HTR-8/SVneo (cell line): ENCODE measurements at regions not wholly inside any gene's neighbourhood (a gene's known extent, or its start where the extent isn't known, plus 50 kb on each side); places are given as distances from the start of the nearest gene placed in this dataset.
"Not testable (repeated sequence)": the region's sequence is repeated elsewhere in the genome, so short reads cannot be mapped to it uniquely, and the experiment has no call there.

Experiments
- DNase-seq: peaks from one replicate; pipeline ENCODE4 v3.0.0; 2011; ENCODE audit warnings: low spot score, mixed read lengths; ENCODE audit not compliant: insufficient read length
- FAIRE-seq: peaks from 2 replicates; lab custom pipeline; 2011; peaks lifted over from hg19 to GRCh38; lab: Jason Lieb, UNC

DNA sequence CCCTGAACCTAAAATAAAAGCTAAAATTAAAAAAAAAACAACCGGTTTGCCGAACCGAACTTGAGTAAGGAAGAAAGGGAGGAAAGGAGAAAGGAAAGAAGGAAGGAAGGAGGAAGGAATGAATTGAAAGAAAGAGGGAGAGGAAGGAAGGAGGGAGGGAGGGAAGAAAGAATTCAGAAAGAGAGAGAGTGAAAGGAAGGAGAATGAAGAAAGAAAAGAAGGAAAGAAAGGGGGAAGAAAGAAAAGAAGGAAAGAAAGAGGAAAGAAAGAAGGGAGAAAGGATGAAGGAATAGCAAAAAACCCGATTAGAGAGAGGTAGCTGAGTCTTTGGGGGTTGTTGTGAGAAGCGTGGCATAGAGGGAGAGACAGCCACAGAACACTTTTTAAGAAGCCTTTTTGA is 121.4 kb downstream of the FGF18 start:
- FAIRE-seq (no peak), DNase-seq (no peak)

DNA sequence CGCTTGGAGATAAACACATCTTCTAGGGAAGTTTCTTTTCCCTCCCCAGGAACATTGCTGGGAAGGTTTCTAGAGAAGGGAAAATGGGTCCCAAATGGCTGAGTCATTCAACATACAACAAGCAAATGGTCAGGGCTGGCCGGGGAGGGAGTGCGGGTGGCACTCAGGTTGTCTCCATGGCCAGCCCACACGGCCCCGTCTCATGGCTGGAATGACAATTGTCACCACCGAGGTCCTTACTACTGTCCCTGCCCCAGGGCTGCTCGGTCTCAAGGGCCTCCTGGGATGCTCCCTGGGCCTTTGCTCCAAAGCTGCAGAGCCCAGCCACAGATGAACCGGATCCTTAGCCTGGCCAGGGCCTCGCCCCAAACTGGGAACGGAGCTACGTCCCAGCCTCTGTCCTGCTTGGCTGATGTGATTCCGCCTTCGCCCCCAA is 121.9 kb downstream of the FGF18 start:
- DNase-seq (no peak), FAIRE-seq (no peak)

DNA sequence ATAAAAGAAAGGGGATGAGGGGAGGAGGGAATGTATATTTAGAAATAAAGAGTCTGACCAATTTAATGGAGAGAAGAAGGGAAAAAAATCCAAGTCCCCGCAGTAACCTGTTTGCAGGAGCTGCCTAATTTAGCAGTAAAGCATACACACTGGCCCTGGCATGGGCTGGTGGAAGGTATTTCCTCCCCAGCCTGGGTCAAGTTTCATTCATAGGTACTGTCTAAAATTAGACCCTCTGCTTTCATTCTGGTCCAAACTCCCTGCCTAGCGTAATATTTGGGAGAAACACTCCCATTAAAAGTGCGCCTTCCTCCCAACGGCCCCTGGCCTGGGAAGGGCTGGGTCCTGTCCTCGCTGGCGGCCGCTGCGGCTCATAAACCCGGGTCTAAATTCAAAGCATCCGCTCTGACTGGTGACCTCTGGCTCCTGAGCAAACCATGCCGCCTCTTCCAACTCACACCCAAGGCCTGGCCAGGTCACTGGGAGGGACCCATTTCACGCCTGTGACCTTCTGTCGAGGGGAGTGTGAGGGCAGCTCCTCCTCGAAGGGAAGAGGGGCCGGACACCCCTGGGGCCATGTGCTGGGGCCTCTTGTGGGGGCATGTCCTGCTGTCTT is 123.2 kb downstream of the FGF18 start:
- FAIRE-seq (no peak), DNase-seq (no peak)

DNA sequence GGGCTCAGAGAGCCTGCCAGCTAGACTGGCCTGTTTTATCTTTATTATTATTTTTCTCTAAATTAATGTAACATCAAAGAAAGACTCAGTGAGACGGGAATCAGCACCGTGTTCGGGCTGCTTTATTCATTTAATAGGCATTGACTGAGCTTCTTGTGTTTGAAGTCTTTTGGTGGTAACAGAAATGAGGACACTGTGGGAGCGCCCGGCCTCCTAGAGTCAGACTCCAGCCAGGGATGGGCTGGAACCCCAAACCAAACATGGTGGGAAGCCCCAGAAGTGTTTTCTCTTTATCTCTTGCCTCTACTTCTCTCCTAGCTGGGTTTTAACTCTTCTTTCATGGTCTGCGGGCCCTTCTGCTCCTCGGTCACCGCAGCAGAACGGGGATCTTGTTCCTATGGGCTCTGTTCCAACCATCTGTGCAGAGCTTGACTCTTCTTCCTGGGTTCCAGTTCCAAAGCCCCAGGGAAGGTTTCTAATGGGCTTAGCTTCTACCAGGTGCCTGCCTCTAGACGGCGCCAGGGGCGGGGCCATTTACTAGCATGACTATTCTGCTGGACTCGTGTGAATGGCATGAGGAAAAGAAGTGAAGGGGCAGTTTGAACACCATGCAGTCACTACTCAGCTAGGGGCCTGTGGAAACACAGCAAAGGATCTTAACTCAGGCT is 123.8 kb downstream of the FGF18 start:
- DNase-seq (no peak), FAIRE-seq (no peak)

DNA sequence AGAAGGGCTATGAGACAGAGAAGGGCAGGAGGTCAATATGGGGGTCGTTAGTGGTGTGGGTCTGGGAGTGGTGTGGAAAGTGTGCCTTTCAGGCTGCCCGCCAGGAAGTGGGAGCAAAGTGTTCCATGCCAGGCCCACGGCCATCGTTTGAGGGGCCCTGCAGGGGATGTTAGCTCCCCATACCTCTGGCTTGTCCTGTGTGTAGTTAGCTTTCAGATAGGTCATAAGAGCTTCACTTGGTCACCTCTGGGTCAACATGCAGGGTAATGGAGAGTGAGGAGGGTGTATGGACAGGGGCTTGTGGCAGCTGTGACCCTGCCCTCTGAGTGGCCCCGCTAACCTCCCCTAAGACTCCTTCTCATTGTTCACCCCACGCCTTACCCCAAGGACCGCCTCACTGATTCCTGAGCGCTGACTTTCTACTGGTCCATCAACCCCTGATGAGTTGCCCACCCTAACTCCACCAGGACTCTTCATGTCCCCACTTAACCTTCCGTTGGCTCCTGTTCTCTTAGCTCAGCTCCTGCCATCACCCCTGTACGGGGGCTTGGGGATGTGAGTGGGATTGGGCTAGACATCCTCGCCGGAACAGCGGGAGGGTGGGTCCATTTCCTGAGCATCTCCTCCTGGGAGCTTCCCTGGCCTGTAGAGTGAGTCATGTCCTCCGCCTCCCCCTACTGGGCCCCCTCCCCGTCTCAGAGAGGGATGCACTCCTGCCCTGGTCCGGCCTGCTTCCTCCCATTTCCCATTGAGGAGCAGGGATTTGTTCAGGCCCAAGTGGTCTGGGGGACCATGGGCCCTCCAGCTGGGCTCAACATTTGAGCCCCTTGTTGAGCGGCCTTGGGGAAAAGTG is 125.7 kb downstream of the FGF18 start:
- DNase-seq, result no peak
- FAIRE-seq, result no peak

DNA sequence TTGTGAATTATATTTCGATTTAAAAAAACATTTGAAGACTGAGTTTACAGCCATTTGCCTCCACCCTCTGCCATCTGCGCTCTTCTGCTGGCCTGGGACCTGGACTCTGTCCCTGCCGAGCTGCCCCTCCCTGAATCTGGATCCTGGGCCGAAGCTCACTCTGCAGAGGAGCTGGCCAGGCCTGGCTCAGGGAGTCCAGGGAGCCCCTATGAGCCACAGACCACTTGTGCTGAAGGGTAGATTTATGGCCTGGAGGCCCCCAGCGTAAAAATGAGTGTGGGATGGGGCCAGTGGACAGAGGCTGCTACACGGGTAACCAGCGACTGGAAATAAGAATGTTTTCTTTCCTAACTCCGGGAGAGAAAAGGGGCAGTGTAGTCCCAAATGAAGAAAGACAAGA is 129.8 kb downstream of the FGF18 start:
- DNase-seq (no peak), FAIRE-seq (no peak)

DNA sequence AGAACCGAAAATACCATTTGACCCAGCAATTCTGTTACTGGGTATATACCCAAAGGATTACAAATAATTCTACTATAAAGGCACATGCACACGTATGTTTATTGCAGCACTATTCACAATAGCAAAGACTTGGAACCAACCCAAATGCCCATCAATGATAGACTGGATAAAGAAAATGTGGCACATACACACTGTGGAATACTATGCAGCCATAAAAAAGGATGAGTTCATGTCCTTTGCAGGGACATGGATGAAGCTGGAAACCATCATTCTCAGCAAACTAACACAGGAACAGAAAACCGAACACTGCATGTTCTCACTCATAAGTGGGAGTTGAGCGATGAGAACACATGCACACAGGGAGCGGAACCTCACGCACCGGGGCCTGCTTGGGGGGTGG is 134.4 kb downstream of the FGF18 start:
- FAIRE-seq, DNase-seq: not testable (repeated sequence)

DNA sequence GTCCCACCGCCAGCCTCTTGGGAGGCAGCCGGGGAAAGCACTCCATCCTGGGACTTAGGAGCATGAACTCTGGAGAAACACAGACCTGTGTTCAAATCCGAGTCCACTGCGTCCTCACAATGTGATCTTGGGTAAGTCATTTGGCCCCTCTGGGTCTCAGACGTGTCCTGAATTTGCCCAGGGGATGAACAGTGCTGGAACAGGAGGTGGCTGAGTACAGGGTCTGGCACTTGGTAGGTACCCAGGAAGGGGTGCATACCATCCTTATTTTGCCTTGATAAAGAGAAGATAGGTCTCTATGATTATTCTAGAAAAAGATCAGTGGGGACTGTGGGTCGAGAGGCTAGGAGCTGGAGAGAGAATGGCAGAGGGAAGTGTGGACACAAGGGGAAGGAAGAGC is 135.7 kb downstream of the FGF18 start:
- FAIRE-seq (no peak), DNase-seq (no peak)

- DNase-seq (no peak), FAIRE-seq (no peak)
These were observed 143.4 kb downstream of the FGF18 start for GRCh38 chr5:171562822-171563221.

GRCh38 chr5:171568389-171568788 is 148.9 kb downstream of the FGF18 start:
- no peak for FAIRE-seq

GRCh38 chr5:171569065-171569712 is 149.7 kb downstream of the FGF18 start:
- DNase-seq (no peak), FAIRE-seq (no peak)

More at GRCh38 chr5:171568389-171568788, 148.9 kb downstream of the FGF18 start:
- no peak for DNase-seq

GRCh38 chr5:171570244-171570825 is 150.9 kb downstream of the FGF18 start:
- no peak for FAIRE-seq
- DNase-seq, result no peak

- peak; percentile 65 for DNase-seq
- FAIRE-seq, result no peak
These were observed 152.2 kb downstream of the FGF18 start for GRCh38 chr5:171571663-171572062.

- FAIRE-seq (no peak), DNase-seq (no peak)
These were observed 153.6 kb downstream of the FGF18 start for GRCh38 chr5:171573021-171573420.

DNA sequence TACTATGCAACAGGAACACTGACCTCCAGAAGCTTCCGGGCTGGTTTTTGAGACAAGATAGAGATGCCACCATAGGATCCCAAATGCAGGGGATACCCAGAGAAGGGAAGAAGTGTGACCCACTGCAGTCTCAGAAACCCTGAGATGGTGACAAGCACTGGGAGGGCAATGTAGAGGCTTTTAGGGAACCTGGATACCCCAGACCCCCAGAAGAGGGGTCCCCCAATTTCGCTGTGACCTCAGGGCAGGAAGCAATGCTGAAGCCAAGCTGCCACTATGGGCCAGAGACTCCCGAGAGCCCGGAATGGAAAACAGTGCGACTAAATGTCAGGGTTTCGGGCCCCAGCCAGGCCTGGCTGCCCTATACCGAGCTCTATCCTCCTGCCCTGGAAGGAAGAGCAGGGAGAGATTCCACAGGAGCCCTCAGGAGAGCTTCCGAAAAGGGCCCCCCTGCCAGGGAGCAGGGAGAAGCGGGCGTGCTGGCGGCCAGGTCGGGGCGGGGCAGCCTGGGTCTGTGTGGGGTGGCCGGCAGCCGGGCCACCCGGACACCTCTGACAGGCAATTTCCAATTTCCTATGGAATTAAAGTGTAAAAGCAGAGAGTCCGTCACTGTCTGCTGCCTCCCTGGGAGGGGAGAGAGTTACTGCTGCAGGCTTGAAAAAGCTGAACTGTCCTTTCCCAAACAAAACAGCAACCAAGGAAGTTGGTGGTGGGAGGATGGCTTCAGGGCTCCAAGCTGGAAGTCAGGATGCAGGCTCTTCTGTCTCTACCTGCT is 154.2 kb downstream of the FGF18 start:
- no peak for DNase-seq
- no peak for FAIRE-seq

- FAIRE-seq (no peak), DNase-seq (no peak)
These were observed 154.9 kb downstream of the FGF18 start for GRCh38 chr5:171574376-171574775.

- DNase-seq, result no peak
- no peak for FAIRE-seq
These were observed 155.9 kb downstream of the FGF18 start for GRCh38 chr5:171575386-171575785.

DNA sequence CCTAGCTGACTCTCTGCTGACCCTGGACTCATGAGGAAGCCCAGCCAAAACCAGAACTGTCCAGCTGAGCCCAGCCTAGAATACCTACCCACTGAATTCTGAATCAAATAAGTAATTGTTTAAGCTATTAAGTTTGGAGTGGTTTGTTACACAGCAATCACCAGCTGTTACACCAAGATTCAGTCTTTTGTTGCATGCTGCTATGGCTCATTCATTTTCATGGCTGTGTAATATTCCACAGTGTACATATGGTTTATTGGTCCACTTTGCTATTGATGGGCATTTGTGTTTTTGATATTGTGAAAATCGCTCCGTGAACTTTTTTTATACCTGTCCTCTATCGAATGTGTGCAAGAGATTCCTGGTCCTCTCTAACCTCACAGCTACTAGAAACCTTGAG is 156.4 kb downstream of the FGF18 start:
- DNase-seq, result no peak
- FAIRE-seq, result no peak

GRCh38 chr5:171577042-171577758 is 157.8 kb downstream of the FGF18 start:
- DNase-seq, result no peak
- FAIRE-seq, result no peak
